ENCODE measurements at regions not wholly inside any gene's neighbourhood (a gene's known extent, or its start where the extent isn't known, plus 50 kb on each side); places are given as distances from the start of the nearest gene placed in this dataset.

DNA sequence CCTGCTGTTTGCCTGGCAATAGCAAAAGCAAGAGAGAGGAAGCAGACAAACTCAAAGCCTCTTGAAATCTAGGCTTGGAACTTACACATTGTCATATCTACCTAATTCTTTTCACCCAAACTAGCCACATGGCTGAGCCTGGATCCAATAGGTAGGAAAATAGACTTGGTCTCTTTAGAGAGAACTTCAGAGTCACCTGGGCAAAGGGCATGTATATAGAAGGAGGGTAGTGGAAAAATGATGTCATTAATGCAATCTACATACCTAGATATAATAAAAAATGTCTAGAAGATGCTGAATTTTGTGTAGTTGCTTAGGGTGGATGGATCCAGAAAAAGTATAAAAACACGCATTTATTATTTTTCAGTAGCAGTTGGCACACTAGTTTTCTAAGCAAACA lies 237.0 kb upstream of the GEMIN8 start:
- H3K9ac ChIP-seq (ENCODE audit: insufficient read depth, low read length, poor library complexity, severe bottlenecking) = no peak overlapping the region
- no peak overlapping the region for H3K27ac Mint-ChIP-seq
- H3K36me3 Mint-ChIP-seq = no peaks in the 10 kb centered on the region
- H3K27me3 ChIP-seq (ENCODE audit: control insufficient read depth in 2 of 2, insufficient read depth in 2 of 2, low read length in 2 of 2) = no peaks in the 10 kb centered on the region
- H3K4me1 ChIP-seq (ENCODE audit: control insufficient read depth in 1 of 2, insufficient read depth in 2 of 2, low read length in 2 of 2) = no peaks in the 10 kb centered on the region
- H3K27ac ChIP-seq (ENCODE audit: low read depth in 1 of 2, low read length in 2 of 2) = no peak overlapping the region
- H3K36me3 ChIP-seq (replicated peaks in 1 of 2; ENCODE audit: control insufficient read depth in 1 of 2, insufficient read depth in 2 of 2, low read length in 2 of 2) = no peaks in the 10 kb centered on the region
- WGBS (ENCODE audit: insufficient coverage) = no CpG with 5 or more reads among the region's 1 CpG
- no peak overlapping the region for H2AFZ ChIP-seq (ENCODE audit: insufficient read depth, low read depth, low read length, poor library complexity, severe bottlenecking)
- no peaks in the 10 kb centered on the region for H3K27me3 Mint-ChIP-seq (ENCODE audit: low read depth in 3 of 3)
- no peak overlapping the region for H3K4me2 ChIP-seq (replicated peaks; ENCODE audit: extremely low read depth, low read length, poor library complexity, severe bottlenecking)
- H3K4me1 Mint-ChIP-seq = no peaks in the 10 kb centered on the region
- intact Hi-C loops (cut with micrococcal nuclease) = no loop called here
- no peak for DNase-seq
- H3K4me3 ChIP-seq (replicated peaks in 1 of 3; ENCODE audit: low read depth in 2 of 3, low read length in 3 of 3) = no peak overlapping the region
- TF ChIP-seq, protein P1, sequence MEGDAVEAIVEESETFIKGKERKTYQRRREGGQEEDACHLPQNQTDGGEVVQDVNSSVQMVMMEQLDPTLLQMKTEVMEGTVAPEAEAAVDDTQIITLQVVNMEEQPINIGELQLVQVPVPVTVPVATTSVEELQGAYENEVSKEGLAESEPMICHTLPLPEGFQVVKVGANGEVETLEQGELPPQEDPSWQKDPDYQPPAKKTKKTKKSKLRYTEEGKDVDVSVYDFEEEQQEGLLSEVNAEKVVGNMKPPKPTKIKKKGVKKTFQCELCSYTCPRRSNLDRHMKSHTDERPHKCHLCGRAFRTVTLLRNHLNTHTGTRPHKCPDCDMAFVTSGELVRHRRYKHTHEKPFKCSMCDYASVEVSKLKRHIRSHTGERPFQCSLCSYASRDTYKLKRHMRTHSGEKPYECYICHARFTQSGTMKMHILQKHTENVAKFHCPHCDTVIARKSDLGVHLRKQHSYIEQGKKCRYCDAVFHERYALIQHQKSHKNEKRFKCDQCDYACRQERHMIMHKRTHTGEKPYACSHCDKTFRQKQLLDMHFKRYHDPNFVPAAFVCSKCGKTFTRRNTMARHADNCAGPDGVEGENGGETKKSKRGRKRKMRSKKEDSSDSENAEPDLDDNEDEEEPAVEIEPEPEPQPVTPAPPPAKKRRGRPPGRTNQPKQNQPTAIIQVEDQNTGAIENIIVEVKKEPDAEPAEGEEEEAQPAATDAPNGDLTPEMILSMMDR (IDR thresholded peaks at IDR 0.05) = no peak
- H4K20me1 ChIP-seq (ENCODE audit: insufficient read depth, low read length) = no peaks in the 10 kb centered on the region
- H3K79me2 ChIP-seq (ENCODE audit: insufficient read depth, low read length) = no peaks in the 10 kb centered on the region
- H3K9me3 ChIP-seq (replicated peaks in 1 of 2; ENCODE audit: control insufficient read depth in 1 of 2, insufficient read depth in 1 of 2, low read length in 2 of 2) = peaks cover 0 to 7% of the 10 kb centered on the region in 2 donors
- no peak overlapping the region for H3K4me3 Mint-ChIP-seq
- H3K9me3 Mint-ChIP-seq = peaks cover 2 to 7% (median 3%) of the 10 kb centered on the region in 7 donors

DNA sequence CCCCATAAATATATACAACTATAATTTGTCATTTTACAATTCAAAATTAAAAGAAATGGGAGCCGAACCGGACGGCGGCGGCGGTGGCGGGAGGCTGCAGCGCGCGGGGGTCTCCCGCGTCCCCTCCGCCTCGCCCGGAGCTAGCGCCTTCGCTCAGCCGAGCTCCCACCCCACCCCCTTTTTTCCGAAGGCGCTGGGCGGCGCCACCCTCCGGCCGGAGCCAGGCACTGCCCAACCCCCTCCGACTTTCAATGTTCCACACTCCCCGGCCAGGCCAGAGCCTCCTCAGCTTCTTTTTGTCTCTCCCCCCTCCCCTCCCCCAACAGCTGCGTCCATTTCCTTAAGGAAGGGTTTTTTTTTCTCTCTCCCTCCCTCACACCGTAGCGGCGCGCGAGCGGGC lies 214.1 kb upstream of the GEMIN8 start:
- Histone ChIP-seq H3K36me3 (replicated peaks in 1 of 2; ENCODE audit: control insufficient read depth in 1 of 2, insufficient read depth in 2 of 2, low read length in 2 of 2) (no peaks in the 10 kb centered on the region), H3K9me3 (replicated peaks in 1 of 2; ENCODE audit: control insufficient read depth in 1 of 2, insufficient read depth in 1 of 2, low read length in 2 of 2) (no peaks in the 10 kb centered on the region), H4K20me1 (ENCODE audit: insufficient read depth, low read length) (no peaks in the 10 kb centered on the region), H3K27me3 (ENCODE audit: control insufficient read depth in 2 of 2, insufficient read depth in 2 of 2, low read length in 2 of 2) (peaks cover 0 to 2% of the 10 kb centered on the region in 2 donors), H3K4me2 (replicated peaks; ENCODE audit: extremely low read depth, low read length, poor library complexity, severe bottlenecking) (no peak overlapping the region), H2AFZ (ENCODE audit: insufficient read depth, low read depth, low read length, poor library complexity, severe bottlenecking) (no peak overlapping the region), H3K79me2 (ENCODE audit: insufficient read depth, low read length) (no peaks in the 10 kb centered on the region), H3K4me3 (replicated peaks in 1 of 3; ENCODE audit: low read depth in 2 of 3, low read length in 3 of 3) (no peak overlapping the region), H3K9ac (ENCODE audit: insufficient read depth, low read length, poor library complexity, severe bottlenecking) (no peak overlapping the region), H3K4me1 (ENCODE audit: control insufficient read depth in 1 of 2, insufficient read depth in 2 of 2, low read length in 2 of 2) (no peaks in the 10 kb centered on the region), H3K27ac (ENCODE audit: low read depth in 1 of 2, low read length in 2 of 2) (no peak overlapping the region)
- Mint-ChIP-seq H3K4me3 (no peak overlapping the region), H3K27me3 (ENCODE audit: low read depth in 3 of 3) (peaks cover 1 to 2% (median 1%) of the 10 kb centered on the region in 3 donors), H3K36me3 (no peaks in the 10 kb centered on the region), H3K4me1 (no peaks in the 10 kb centered on the region), H3K9me3 (peaks cover 0 to 5% (median 3%) of the 10 kb centered on the region in 7 donors), H3K27ac (no peak overlapping the region)
- DNase-seq = no peak
- TF ChIP-seq, protein P1 (IDR thresholded peaks at IDR 0.05) = no peak
- 68% methylated on average over 11 of the region's 33 CpGs for WGBS (ENCODE audit: insufficient coverage)
- intact Hi-C loops (cut with micrococcal nuclease) = no loop called here

Data from CD14-positive monocyte (primary cell).